ENCODE measurements at regions not wholly inside any gene's neighbourhood (a gene's known extent, or its start where the extent isn't known, plus 50 kb on each side); places are given as distances from the start of the nearest gene placed in this dataset.

DNA sequence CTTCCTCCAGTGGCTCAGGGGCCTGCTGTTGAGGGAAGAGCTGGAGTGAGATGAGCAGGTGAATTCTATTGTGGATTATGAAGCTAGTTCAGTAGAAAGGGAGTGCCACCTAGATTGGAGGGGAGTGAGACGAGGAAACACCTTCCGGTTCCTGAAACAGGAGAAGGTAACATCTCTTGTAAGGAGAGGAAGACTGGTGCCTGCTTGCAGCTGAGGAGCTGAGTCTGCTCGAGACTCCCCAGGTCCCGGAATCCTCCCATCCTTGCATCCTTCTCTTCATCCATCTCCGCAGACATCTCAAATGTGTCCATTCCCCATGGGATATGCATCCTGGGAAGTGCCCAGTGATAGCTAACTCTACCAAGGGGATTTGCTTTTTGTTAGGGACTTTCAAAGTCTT is 242.9 kb upstream of the ZFP64 start:
- H3K4me3 ChIP-seq (ENCODE audit: low read depth, low read length): no peak overlapping the region
- TF ChIP-seq, protein P1, sequence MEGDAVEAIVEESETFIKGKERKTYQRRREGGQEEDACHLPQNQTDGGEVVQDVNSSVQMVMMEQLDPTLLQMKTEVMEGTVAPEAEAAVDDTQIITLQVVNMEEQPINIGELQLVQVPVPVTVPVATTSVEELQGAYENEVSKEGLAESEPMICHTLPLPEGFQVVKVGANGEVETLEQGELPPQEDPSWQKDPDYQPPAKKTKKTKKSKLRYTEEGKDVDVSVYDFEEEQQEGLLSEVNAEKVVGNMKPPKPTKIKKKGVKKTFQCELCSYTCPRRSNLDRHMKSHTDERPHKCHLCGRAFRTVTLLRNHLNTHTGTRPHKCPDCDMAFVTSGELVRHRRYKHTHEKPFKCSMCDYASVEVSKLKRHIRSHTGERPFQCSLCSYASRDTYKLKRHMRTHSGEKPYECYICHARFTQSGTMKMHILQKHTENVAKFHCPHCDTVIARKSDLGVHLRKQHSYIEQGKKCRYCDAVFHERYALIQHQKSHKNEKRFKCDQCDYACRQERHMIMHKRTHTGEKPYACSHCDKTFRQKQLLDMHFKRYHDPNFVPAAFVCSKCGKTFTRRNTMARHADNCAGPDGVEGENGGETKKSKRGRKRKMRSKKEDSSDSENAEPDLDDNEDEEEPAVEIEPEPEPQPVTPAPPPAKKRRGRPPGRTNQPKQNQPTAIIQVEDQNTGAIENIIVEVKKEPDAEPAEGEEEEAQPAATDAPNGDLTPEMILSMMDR (IDR thresholded peaks at IDR 0.05; ENCODE audit: borderline replicate concordance, insufficient read depth, low read depth, low read length): no peak

DNA sequence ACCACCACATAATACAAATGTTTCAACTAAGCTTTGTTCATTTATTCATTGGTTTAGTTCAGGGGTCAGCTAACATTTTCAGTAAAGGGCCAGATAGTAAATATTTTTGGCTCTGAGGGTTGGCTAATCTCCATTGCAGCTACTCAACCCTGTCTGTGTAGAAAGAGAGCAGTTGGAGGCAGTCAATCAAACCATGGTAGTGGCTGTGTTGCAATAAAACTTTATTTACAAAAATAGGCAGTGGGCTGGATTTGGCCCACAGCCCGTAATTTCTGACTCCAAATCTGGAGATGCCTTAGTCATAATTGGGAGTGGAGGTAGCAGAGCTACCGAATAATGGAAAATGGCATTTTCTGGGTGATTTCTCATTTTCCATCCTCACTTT is 242.5 kb upstream of the ZFP64 start:
- TF ChIP-seq, protein P1 (IDR thresholded peaks at IDR 0.05; ENCODE audit: borderline replicate concordance, insufficient read depth, low read depth, low read length): no peak
- H3K4me3 ChIP-seq (ENCODE audit: low read depth, low read length): no peak overlapping the region

DNA sequence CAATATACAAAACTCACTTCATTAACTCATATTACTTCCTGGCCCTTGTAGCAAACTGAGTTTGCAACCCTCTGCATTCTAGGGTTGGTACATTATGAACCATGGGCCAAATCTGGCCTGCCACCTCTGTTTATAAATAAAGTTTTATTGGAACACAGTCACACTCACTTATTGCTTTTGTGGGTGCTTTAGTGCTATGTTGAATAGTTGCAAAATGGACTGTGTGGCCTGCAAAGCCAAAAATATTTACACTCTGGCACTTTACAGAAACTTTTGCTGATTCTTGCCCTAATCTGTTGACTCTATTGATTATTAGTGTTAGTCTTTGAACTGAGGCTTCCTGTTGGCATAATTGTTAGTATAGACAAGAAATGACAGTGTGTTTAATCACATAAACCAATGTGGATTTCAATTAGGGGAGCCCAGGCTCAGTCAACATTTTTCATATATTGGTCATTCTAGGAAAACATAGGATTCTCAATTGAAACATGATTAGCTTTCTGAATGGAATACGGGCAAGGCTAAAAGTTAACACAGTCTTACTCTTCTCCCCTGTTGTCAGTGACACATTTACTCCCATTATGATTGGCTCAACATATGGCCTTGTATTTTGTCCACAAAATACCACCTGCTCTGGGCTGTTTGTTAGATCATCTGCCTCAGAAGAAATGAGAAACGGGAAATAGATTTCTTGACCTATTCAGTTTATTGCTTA is 241.9 kb upstream of the ZFP64 start:
- no peak overlapping the region for H3K4me3 ChIP-seq (ENCODE audit: low read depth, low read length)
- TF ChIP-seq, protein P1 (IDR thresholded peaks at IDR 0.05; ENCODE audit: borderline replicate concordance, insufficient read depth, low read depth, low read length): no peak

DNA sequence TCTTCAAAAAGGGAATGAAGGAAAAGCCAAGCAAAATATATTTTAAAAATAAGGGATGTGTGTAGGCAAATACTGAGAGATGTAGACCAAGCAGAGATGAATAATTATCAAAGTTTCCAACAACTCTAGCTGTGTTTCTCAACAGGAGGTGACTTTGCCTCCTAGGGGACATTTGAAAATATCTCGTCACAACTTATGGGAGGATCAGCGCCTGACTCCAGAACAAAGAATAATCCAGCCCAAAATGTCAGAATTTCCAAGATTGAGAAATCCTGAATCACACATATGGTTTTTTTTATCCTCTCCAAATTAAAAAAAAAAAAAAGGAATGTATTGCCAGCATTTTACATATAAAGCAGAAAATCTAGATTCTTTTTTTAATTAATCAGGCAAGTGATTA is 241.2 kb upstream of the ZFP64 start:
- TF ChIP-seq, protein P1 (IDR thresholded peaks at IDR 0.05; ENCODE audit: borderline replicate concordance, insufficient read depth, low read depth, low read length): no peak
- no peak overlapping the region for H3K4me3 ChIP-seq (ENCODE audit: low read depth, low read length)

DNA sequence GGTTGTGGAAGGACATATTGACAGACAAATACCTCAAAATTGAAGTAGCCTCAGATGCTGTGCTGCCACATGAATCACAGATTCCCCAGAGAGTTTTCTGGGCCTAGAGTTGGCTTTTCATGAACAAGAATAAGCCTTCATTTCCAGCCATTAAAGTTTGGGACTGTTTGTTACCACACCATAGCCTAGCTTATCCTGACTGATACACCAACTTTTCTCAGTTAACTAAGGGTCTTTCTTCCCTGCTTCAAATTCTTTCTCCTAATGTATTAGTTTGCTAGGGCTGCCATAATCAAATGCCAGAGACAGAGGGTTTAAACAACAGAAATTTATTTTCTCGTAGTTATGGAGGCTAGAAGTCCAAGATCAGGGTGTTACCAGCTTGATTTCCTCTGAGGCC is 237.4 kb upstream of the ZFP64 start:
- TF ChIP-seq, protein P1 (IDR thresholded peaks at IDR 0.05; ENCODE audit: borderline replicate concordance, insufficient read depth, low read depth, low read length): no peak
- no peak overlapping the region for H3K4me3 ChIP-seq (ENCODE audit: low read depth, low read length)

DNA sequence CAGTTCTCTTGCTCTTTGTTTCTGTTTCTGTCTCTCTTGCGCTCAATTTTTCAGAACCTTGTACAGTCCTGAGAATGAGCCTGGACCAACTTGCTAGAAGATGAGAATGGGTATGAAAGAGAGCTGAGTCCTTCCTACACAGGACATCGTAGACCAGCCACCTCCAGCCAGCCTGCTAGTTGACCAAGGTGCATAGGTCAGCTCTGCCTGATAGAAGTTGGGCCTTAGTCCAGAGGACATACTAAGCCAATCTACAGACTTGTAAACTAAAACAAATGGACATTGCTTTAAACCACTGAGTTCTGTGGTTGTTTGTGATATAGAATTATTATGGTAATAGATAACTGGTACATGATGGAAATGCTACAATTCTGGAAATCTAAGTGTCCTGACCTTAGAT is 236.4 kb upstream of the ZFP64 start:
- TF ChIP-seq, protein P1 (IDR thresholded peaks at IDR 0.05; ENCODE audit: borderline replicate concordance, insufficient read depth, low read depth, low read length): no peak

DNA sequence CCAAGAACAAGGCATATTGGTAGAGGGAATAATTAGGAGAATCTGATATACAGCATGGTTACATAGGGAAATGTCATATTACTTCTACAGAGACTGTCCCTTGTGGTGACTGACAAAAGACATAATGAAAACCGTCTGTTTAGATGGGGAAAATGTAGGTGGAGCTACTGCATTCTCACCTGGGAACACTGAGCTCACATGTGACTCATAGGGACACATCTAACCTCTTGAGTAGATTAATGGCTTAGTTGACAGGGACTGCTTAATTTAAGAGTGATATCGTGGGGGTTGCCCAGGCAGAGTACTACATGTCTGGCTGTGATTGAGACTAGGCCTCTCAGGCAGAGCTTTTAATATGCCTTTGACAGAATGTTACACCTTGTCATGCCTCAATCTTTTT is 235.3 kb upstream of the ZFP64 start:
- no peak overlapping the region for H3K4me3 ChIP-seq (ENCODE audit: low read depth, low read length)
- TF ChIP-seq, protein P1 (IDR thresholded peaks at IDR 0.05; ENCODE audit: borderline replicate concordance, insufficient read depth, low read depth, low read length): no peak

More for the DNA sequence above, 236.4 kb upstream of the ZFP64 start:
- H3K4me3 ChIP-seq (ENCODE audit: low read depth, low read length): no peak overlapping the region

Measured in GM12875 (cell line).